ENCODE measurements at regions not wholly inside any gene's neighbourhood (a gene's known extent, or its start where the extent isn't known, plus 50 kb on each side); places are given as distances from the start of the nearest gene placed in this dataset.

GRCh38 chr16:73864868-73865267 lies 431.7 kb upstream of the PSMD7 start:
- TF ChIP-seq, protein P1, sequence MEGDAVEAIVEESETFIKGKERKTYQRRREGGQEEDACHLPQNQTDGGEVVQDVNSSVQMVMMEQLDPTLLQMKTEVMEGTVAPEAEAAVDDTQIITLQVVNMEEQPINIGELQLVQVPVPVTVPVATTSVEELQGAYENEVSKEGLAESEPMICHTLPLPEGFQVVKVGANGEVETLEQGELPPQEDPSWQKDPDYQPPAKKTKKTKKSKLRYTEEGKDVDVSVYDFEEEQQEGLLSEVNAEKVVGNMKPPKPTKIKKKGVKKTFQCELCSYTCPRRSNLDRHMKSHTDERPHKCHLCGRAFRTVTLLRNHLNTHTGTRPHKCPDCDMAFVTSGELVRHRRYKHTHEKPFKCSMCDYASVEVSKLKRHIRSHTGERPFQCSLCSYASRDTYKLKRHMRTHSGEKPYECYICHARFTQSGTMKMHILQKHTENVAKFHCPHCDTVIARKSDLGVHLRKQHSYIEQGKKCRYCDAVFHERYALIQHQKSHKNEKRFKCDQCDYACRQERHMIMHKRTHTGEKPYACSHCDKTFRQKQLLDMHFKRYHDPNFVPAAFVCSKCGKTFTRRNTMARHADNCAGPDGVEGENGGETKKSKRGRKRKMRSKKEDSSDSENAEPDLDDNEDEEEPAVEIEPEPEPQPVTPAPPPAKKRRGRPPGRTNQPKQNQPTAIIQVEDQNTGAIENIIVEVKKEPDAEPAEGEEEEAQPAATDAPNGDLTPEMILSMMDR (conservative IDR thresholded peaks at IDR 0.05; ENCODE audit: low read depth in 2 of 2), result no peak
- TF ChIP-seq, protein P2, sequence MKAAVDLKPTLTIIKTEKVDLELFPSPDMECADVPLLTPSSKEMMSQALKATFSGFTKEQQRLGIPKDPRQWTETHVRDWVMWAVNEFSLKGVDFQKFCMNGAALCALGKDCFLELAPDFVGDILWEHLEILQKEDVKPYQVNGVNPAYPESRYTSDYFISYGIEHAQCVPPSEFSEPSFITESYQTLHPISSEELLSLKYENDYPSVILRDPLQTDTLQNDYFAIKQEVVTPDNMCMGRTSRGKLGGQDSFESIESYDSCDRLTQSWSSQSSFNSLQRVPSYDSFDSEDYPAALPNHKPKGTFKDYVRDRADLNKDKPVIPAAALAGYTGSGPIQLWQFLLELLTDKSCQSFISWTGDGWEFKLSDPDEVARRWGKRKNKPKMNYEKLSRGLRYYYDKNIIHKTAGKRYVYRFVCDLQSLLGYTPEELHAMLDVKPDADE (IDR thresholded peaks at IDR 0.05), result no peak
- TF ChIP-seq ZNF114 (CRISPR knock-in tag; IDR thresholded peaks at IDR 0.05) (no peak), EZH2 (IDR thresholded peaks at IDR 0.05; ENCODE audit: low read depth, unreplicated experiment) (no peak), POLR2AphosphoS5 (IDR thresholded peaks at IDR 0.05; ENCODE audit: low read depth) (no peak), CREB1 (CRISPR knock-in tag; IDR thresholded peaks at IDR 0.05; ENCODE audit: low read depth) (no peak), REST (IDR thresholded peaks at IDR 0.05; ENCODE audit: unreplicated experiment) (no peak), ZNF331 (CRISPR knock-in tag; IDR thresholded peaks at IDR 0.05; ENCODE audit: low read depth) (no peak), EZH2phosphoT487 (IDR thresholded peaks at IDR 0.05; ENCODE audit: unreplicated experiment) (no peak), JUNB (IDR thresholded peaks at IDR 0.05; ENCODE audit: unreplicated experiment) (no peak)
